ENCODE measurements at regions not wholly inside any gene's neighbourhood (a gene's known extent, or its start where the extent isn't known, plus 50 kb on each side); places are given as distances from the start of the nearest gene placed in this dataset.

GRCh38 chr9:118809160-118809625, 560.0 kb downstream of the BRINP1 start:
- Mint-ChIP-seq H3K9me3 (peaks cover 17% of the 10 kb centered on the region), H3K27me3 (ENCODE audit: insufficient read depth, low read depth, poor library complexity) (peaks cover 3% of the 10 kb centered on the region), H3K4me1 (no peaks in the 10 kb centered on the region), H3K36me3 (ENCODE audit: low read depth) (0 out of 3 replicates have a peak, but pooled peaks cover 5% of the 10 kb centered on the region), H3K4me3 (no peak overlapping the region), H3K27ac (no peak overlapping the region)
- no peak overlapping the region for H3K27ac ChIP-seq (ENCODE audit: low read depth)
- H3K4me3 ChIP-seq: peak overlapping the region; percentile 56
- no peak overlapping the region; the same call in 1 of the 2 replicates for H2AFZ ChIP-seq
- H3K79me2 ChIP-seq (replicated peaks; ENCODE audit: insufficient read depth): no peaks in the 10 kb centered on the region
- DNase-seq (ENCODE audit: low spot score) (peak; percentile 82), ATAC-seq (peak; percentile 64; the same call in 2 of the 3 replicates)
- H3K36me3 ChIP-seq (ENCODE audit: insufficient read depth): no peaks in the 10 kb centered on the region
- TF ChIP-seq, protein P1, sequence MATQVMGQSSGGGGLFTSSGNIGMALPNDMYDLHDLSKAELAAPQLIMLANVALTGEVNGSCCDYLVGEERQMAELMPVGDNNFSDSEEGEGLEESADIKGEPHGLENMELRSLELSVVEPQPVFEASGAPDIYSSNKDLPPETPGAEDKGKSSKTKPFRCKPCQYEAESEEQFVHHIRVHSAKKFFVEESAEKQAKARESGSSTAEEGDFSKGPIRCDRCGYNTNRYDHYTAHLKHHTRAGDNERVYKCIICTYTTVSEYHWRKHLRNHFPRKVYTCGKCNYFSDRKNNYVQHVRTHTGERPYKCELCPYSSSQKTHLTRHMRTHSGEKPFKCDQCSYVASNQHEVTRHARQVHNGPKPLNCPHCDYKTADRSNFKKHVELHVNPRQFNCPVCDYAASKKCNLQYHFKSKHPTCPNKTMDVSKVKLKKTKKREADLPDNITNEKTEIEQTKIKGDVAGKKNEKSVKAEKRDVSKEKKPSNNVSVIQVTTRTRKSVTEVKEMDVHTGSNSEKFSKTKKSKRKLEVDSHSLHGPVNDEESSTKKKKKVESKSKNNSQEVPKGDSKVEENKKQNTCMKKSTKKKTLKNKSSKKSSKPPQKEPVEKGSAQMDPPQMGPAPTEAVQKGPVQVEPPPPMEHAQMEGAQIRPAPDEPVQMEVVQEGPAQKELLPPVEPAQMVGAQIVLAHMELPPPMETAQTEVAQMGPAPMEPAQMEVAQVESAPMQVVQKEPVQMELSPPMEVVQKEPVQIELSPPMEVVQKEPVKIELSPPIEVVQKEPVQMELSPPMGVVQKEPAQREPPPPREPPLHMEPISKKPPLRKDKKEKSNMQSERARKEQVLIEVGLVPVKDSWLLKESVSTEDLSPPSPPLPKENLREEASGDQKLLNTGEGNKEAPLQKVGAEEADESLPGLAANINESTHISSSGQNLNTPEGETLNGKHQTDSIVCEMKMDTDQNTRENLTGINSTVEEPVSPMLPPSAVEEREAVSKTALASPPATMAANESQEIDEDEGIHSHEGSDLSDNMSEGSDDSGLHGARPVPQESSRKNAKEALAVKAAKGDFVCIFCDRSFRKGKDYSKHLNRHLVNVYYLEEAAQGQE (IDR thresholded peaks at IDR 0.05; ENCODE audit: unreplicated experiment): no peak
- TF ChIP-seq, protein P2, sequence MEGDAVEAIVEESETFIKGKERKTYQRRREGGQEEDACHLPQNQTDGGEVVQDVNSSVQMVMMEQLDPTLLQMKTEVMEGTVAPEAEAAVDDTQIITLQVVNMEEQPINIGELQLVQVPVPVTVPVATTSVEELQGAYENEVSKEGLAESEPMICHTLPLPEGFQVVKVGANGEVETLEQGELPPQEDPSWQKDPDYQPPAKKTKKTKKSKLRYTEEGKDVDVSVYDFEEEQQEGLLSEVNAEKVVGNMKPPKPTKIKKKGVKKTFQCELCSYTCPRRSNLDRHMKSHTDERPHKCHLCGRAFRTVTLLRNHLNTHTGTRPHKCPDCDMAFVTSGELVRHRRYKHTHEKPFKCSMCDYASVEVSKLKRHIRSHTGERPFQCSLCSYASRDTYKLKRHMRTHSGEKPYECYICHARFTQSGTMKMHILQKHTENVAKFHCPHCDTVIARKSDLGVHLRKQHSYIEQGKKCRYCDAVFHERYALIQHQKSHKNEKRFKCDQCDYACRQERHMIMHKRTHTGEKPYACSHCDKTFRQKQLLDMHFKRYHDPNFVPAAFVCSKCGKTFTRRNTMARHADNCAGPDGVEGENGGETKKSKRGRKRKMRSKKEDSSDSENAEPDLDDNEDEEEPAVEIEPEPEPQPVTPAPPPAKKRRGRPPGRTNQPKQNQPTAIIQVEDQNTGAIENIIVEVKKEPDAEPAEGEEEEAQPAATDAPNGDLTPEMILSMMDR (conservative IDR thresholded peaks at IDR 0.05; ENCODE audit: low read depth in 2 of 2): peak; percentile 68 to 87
- H4K20me1 ChIP-seq (replicated peaks; ENCODE audit: insufficient read depth): no peaks in the 10 kb centered on the region
- H3F3A ChIP-seq (replicated peaks; ENCODE audit: low read depth): no peaks in the 10 kb centered on the region
- H3K27me3 ChIP-seq (ENCODE audit: insufficient read depth): no peaks in the 10 kb centered on the region
- no peaks in the 10 kb centered on the region for H3K4me1 ChIP-seq (ENCODE audit: insufficient read depth)
- peak overlapping the region; percentile 67 for H3K4me2 ChIP-seq
- no peaks in the 10 kb centered on the region for H3K9me2 ChIP-seq (ENCODE audit: insufficient read depth)

- no peaks in the 10 kb centered on the region for H3K36me3 Mint-ChIP-seq (ENCODE audit: low read depth)
- H3K27ac Mint-ChIP-seq: no peak overlapping the region
- Histone ChIP-seq H4K20me1 (replicated peaks; ENCODE audit: insufficient read depth) (no peaks in the 10 kb centered on the region), H3K4me3 (no peak overlapping the region), H3K79me2 (replicated peaks; ENCODE audit: insufficient read depth) (no peaks in the 10 kb centered on the region), H3F3A (replicated peaks; ENCODE audit: low read depth) (no peaks in the 10 kb centered on the region), H3K4me2 (no peak overlapping the region), H3K36me3 (ENCODE audit: insufficient read depth) (no peaks in the 10 kb centered on the region), H2AFZ (no peak overlapping the region), H3K27me3 (ENCODE audit: insufficient read depth) (no peaks in the 10 kb centered on the region), H3K27ac (ENCODE audit: low read depth) (no peak overlapping the region), H3K9me2 (ENCODE audit: insufficient read depth) (peaks cover 4% of the 10 kb centered on the region), H3K4me1 (ENCODE audit: insufficient read depth) (no peaks in the 10 kb centered on the region)
- H3K9me3 Mint-ChIP-seq: no peaks in the 10 kb centered on the region
- peaks cover 3% of the 10 kb centered on the region for H3K27me3 Mint-ChIP-seq (ENCODE audit: insufficient read depth, low read depth, poor library complexity)
- H3K4me3 Mint-ChIP-seq: no peak overlapping the region
- peaks cover 5% of the 10 kb centered on the region; the same call in 1 of the 3 replicates for H3K4me1 Mint-ChIP-seq
- peak; percentile 57 for ATAC-seq
- peak; percentile 66 for DNase-seq (ENCODE audit: low spot score)
- TF ChIP-seq EZH2 (IDR thresholded peaks at IDR 0.05; ENCODE audit: low read depth, unreplicated experiment): no peak
- TF ChIP-seq, protein P2 (conservative IDR thresholded peaks at IDR 0.05; ENCODE audit: low read depth in 2 of 2): peak; percentile 62 to 72
Measured at GRCh38 chr9:118829334-118829733, 539.9 kb downstream of the BRINP1 start.

Measured in GM23338 (cell line).